ENCODE measurements at regions not wholly inside any gene's neighbourhood (a gene's known extent, or its start where the extent isn't known, plus 50 kb on each side); places are given as distances from the start of the nearest gene placed in this dataset.

- no peak overlapping the region for H3K27ac ChIP-seq
- TF ChIP-seq, protein P1, sequence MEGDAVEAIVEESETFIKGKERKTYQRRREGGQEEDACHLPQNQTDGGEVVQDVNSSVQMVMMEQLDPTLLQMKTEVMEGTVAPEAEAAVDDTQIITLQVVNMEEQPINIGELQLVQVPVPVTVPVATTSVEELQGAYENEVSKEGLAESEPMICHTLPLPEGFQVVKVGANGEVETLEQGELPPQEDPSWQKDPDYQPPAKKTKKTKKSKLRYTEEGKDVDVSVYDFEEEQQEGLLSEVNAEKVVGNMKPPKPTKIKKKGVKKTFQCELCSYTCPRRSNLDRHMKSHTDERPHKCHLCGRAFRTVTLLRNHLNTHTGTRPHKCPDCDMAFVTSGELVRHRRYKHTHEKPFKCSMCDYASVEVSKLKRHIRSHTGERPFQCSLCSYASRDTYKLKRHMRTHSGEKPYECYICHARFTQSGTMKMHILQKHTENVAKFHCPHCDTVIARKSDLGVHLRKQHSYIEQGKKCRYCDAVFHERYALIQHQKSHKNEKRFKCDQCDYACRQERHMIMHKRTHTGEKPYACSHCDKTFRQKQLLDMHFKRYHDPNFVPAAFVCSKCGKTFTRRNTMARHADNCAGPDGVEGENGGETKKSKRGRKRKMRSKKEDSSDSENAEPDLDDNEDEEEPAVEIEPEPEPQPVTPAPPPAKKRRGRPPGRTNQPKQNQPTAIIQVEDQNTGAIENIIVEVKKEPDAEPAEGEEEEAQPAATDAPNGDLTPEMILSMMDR (IDR thresholded peaks at IDR 0.05 in 4 of 5, conservative IDR thresholded peaks at IDR 0.05 in 1 of 5): no peak
- no peak for TF ChIP-seq POLR2A (IDR thresholded peaks at IDR 0.05)
- ATAC-seq: no peak
- no peaks in the 10 kb centered on the region for H3K9me3 ChIP-seq
- no peaks in the 10 kb centered on the region for H3K27me3 ChIP-seq
- intact Hi-C loops (cut with DNase I; ENCODE audit: low total_unique reads) (no loop called here), in situ Hi-C loops (cut with MboI; ENCODE audit: low sequenced_read_pairs in 4 of 4) (no loop called here)
- no peaks in the 10 kb centered on the region for H3K36me3 ChIP-seq
- H3K4me3 ChIP-seq: no peak overlapping the region
- no peak for DNase-seq
- H3K4me1 ChIP-seq: peaks cover 4 to 9% of the 10 kb centered on the region in 2 donors
These were observed 193.8 kb upstream of the ARL4C start for GRCh38 chr2:234690569-234691213.

DNA sequence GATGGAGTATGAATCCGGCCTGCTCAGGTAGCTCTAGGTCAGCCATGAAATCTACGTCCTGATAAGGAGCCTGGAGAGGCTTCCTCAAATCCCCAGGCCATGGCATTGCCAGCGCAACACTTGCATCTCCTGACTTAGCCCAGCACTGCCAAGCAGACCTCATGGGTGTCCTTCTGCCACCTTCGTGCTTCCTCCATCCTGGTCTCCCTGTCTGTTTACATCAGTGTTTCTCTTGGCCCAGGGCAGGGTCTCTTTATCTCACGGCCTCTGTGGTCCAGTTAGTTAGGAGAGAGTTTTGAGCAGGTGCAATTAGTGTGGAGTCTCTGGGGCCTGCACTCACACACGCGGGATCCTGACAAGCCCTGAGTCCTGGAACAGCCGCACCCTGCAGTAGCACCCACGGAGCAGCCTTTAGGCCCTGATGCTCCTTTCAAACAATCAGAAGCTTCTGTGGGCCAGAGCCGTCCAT is 193.1 kb upstream of the ARL4C start:
- H3K9me3 ChIP-seq: no peaks in the 10 kb centered on the region
- H3K4me3 ChIP-seq: no peak overlapping the region
- no peak overlapping the region for H3K27ac ChIP-seq
- intact Hi-C loops (cut with DNase I; ENCODE audit: low total_unique reads) (no loop called here), in situ Hi-C loops (cut with MboI; ENCODE audit: low sequenced_read_pairs in 4 of 4) (no loop called here)
- TF ChIP-seq, protein P1 (IDR thresholded peaks at IDR 0.05 in 4 of 5, conservative IDR thresholded peaks at IDR 0.05 in 1 of 5): no peak
- no peak for TF ChIP-seq POLR2A (IDR thresholded peaks at IDR 0.05)
- H3K27me3 ChIP-seq: no peaks in the 10 kb centered on the region
- H3K36me3 ChIP-seq: no peaks in the 10 kb centered on the region
- peaks cover 4 to 9% of the 10 kb centered on the region in 2 donors for H3K4me1 ChIP-seq
- ATAC-seq (no peak), DNase-seq (no peak)

DNA sequence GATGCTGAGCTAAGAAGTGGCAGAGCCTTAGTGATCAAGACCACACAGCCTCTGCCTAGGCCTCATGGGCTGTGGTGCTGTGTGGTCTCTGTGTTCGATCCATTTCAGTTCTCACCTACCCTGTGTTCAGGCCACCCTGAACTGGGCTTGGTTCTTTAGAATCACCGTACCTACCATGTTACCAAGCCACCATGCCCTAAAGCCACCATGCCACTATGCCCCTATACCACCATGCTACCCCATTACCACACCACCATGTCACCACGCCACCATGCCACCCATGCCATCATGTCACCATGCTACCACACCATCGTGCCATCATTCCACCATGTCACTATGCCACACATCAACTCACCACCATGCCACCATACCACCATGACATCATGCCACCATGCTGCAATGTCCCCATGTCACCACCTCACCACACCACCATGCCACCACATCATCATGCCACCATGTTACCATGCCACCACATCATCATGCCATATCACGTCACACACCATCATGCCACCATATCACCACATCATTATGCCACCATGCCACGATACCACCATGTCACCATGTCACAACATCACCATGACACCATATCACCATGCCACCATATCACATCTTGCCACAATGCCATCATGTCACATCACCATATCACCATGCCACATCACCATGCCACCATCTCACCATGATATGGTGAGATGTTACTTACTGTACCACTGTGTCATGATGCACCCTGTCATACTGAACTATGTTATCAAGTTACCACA is 191.0 kb upstream of the ARL4C start:
- Histone ChIP-seq H3K4me3 (no peak overlapping the region), H3K27me3 (no peaks in the 10 kb centered on the region), H3K4me1 (peaks cover 4 to 9% of the 10 kb centered on the region in 2 donors), H3K27ac (no peak overlapping the region), H3K36me3 (no peaks in the 10 kb centered on the region), H3K9me3 (no peaks in the 10 kb centered on the region)
- in situ Hi-C loops (cut with MboI; ENCODE audit: low sequenced_read_pairs in 4 of 4): no loop called here
- intact Hi-C loops (cut with DNase I; ENCODE audit: low total_unique reads): no loop called here
- DNase-seq (no peak), ATAC-seq (no peak)
- TF ChIP-seq, protein P1 (IDR thresholded peaks at IDR 0.05 in 4 of 5, conservative IDR thresholded peaks at IDR 0.05 in 1 of 5): no peak
- TF ChIP-seq POLR2A (IDR thresholded peaks at IDR 0.05): no peak

DNA sequence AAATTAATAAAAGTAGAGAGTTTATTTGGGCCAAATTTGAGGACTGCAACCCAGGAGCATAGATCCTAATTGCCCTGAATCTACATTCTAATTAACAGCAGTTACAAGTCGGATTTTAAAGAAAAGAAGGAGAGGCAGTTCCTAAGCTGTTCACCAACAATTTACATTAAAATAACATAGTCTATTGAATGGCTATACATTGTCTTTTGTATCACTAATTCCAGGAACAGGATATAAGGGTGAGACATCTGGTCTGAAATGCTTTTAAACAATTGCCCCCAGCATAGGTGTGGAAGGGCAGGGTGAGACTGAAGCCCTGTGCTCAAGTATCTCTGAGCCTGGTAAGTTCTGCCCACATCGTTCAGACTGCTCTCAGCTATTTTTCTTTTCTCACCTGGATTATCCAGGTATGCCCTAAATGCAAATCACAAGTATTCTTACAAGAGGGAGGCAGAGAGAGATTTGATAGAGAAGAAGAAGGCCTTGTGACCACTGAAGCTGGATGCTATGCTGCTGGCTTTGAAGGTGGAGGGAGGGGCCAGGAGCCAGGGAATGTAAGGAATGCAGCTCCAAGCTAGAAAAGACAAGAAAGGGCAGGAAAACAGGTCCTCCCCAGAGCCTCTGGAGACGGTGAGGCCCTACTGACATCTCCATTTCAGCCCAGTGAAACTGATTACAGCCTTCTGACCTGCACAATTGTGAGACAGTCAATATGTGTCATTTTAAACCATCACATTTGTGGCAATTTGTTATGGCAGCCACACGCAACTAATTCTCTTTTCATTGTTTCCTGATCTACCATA is 189.4 kb upstream of the ARL4C start:
- Histone ChIP-seq H3K9me3 (no peaks in the 10 kb centered on the region), H3K4me1 (peaks cover 4 to 9% of the 10 kb centered on the region in 2 donors), H3K4me3 (no peak overlapping the region), H3K36me3 (no peaks in the 10 kb centered on the region), H3K27ac (no peak overlapping the region), H3K27me3 (no peaks in the 10 kb centered on the region)
- in situ Hi-C loops (cut with MboI; ENCODE audit: low sequenced_read_pairs in 4 of 4): no loop called here
- DNase-seq: no peak
- TF ChIP-seq, protein P1 (IDR thresholded peaks at IDR 0.05 in 4 of 5, conservative IDR thresholded peaks at IDR 0.05 in 1 of 5): no peak
- TF ChIP-seq POLR2A (IDR thresholded peaks at IDR 0.05): no peak
- ATAC-seq: no peak
- intact Hi-C loops (cut with DNase I; ENCODE audit: low total_unique reads): no loop called here
